Suprapubic skin (tissue), 3 donors: ENCODE measurements at regions not wholly inside any gene's neighbourhood (a gene's known extent, or its start where the extent isn't known, plus 50 kb on each side); places are given as distances from the start of the nearest gene placed in this dataset.

Experiments used
- POLR2AphosphoS5 ChIP-seq, 3 donors: sonication (generic); formaldehyde crosslinking; IDR thresholded peaks; one replicate each; pipeline ENCODE4 v1.6.1; 2017; ENCODE audit warnings: antibody characterized with exemption in 3 of 3
- TF ChIP-seq, protein P1 (sequence below), 2 donors: fragments of 200-600 bp in 1 of 2; fragments of 450-650 bp in 1 of 2; sonication (generic) in 1 of 2; IDR thresholded peaks; one replicate each; pipeline ENCODE4 v1.5.1; 2016 to 2019; ENCODE audit warnings: antibody characterized with exemption in 2 of 2, mild to moderate bottlenecking in 1 of 2, moderate library complexity in 1 of 2

DNA sequence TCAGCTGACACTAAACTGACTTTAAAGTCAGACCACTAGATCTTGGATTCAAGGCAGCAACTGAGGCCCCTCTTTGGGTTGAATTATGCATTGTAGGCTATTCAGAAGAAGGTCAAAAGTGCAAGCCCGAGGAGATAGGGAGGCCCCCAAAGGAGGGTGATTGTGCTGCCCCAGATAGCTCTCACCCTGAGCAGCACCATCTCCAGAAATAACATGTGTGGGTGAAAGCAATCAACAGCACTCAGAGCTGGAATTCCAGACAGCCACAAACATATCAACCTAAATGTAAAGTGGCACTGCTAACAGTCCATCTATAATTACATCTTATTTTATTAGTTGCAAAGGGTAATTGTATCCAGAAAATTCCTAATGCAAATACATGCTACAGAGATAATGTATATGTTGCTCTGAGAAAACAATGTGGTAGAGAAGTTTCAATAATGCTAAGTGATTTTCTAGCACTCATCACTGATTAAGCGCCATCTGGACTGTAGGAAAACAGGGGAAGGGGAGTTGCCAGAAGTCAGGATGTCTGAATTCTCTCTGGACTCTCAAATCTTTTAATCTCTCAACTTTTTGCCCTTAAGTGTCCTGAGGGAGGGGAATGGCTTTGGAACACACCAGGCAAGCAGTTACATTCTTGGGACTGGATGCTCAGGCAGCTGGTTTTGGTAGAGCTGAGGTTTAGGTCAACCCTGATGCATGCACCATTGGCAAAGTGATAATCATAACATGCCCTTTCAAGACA is 61.8 kb upstream of the SFRP2 start:
- TF ChIP-seq POLR2AphosphoS5 (IDR thresholded peaks at IDR 0.05), result no peak
- TF ChIP-seq, protein P1, sequence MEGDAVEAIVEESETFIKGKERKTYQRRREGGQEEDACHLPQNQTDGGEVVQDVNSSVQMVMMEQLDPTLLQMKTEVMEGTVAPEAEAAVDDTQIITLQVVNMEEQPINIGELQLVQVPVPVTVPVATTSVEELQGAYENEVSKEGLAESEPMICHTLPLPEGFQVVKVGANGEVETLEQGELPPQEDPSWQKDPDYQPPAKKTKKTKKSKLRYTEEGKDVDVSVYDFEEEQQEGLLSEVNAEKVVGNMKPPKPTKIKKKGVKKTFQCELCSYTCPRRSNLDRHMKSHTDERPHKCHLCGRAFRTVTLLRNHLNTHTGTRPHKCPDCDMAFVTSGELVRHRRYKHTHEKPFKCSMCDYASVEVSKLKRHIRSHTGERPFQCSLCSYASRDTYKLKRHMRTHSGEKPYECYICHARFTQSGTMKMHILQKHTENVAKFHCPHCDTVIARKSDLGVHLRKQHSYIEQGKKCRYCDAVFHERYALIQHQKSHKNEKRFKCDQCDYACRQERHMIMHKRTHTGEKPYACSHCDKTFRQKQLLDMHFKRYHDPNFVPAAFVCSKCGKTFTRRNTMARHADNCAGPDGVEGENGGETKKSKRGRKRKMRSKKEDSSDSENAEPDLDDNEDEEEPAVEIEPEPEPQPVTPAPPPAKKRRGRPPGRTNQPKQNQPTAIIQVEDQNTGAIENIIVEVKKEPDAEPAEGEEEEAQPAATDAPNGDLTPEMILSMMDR (IDR thresholded peaks at IDR 0.05), result no peak
